Neuronal stem cell (in vitro differentiated cells): ENCODE measurements at regions not wholly inside any gene's neighbourhood (a gene's known extent, or its start where the extent isn't known, plus 50 kb on each side); places are given as distances from the start of the nearest gene placed in this dataset.

Source experiments
- DNase-seq: peaks from one replicate; pipeline ENCODE4 v3.0.0-alpha.2; 2013; ENCODE audit warnings: low spot score
- H2AFZ ChIP-seq: one replicate; pipeline ENCODE4 v1.6.1; 2013; ENCODE audit warnings: mild to moderate bottlenecking, low read length, inconsistent platforms
- H2AK5ac ChIP-seq: 2 replicates; pipeline ENCODE4 v1.6.1; 2013; ENCODE audit warnings: low read depth, mild to moderate bottlenecking, inconsistent platforms, low read length, moderate library complexity, mixed read lengths
- H2BK120ac ChIP-seq: 2 replicates; pipeline ENCODE4 v1.6.1; 2013; ENCODE audit warnings: low read depth, mild to moderate bottlenecking, inconsistent platforms, low read length, moderate library complexity, mixed read lengths
- H2BK12ac ChIP-seq: one replicate; pipeline ENCODE4 v1.6.1; 2013; ENCODE audit warnings: low read length, inconsistent platforms
- H2BK15ac ChIP-seq: 2 replicates; pipeline ENCODE4 v1.6.1; 2013; ENCODE audit warnings: mild to moderate bottlenecking, low read length, inconsistent platforms, mixed read lengths
- H2BK5ac ChIP-seq: one replicate; pipeline ENCODE4 v1.6.1; 2013; ENCODE audit warnings: inconsistent platforms, mild to moderate bottlenecking, low read length, moderate library complexity
- H3K14ac ChIP-seq: one replicate; pipeline ENCODE4 v1.6.1; 2013; ENCODE audit warnings: low read length, inconsistent platforms
- H3K18ac ChIP-seq: 2 replicates; pipeline ENCODE4 v1.6.1; 2013; ENCODE audit warnings: low read length, inconsistent platforms
- H3K23ac ChIP-seq: 2 replicates; pipeline ENCODE4 v1.6.1; 2013; ENCODE audit warnings: low read depth, mild to moderate bottlenecking, mixed read lengths, low read length, inconsistent platforms; ENCODE audit not compliant: poor library complexity
- H3K27ac ChIP-seq: replicated peaks from 3 replicates; pipeline ENCODE4 v1.5.1; 2013; ENCODE audit warnings: low read length, inconsistent platforms
- H3K27me3 ChIP-seq, 3 experiments: 2 replicates each; pipeline ENCODE4 v1.6.1; 2013; ENCODE audit warnings: low read length in 3 of 3, mild to moderate bottlenecking in 2 of 3, inconsistent platforms in 1 of 3, low read depth in 1 of 3, mixed read lengths in 1 of 3, moderate library complexity in 1 of 3; ENCODE audit not compliant: control insufficient read depth in 3 of 3, insufficient read depth in 3 of 3
- H3K36me3 ChIP-seq, 2 donors: replicated peaks in 1 of 2; 2 replicates each; pipeline ENCODE4 v1.6.1; 2013; ENCODE audit warnings: low read length in 2 of 2; ENCODE audit not compliant: control insufficient read depth in 2 of 2, insufficient read depth in 2 of 2
- H3K4ac ChIP-seq: 2 replicates; pipeline ENCODE4 v1.6.1; 2013; ENCODE audit warnings: inconsistent platforms, mild to moderate bottlenecking, low read length, moderate library complexity
- H3K4me1 ChIP-seq, 2 donors: 1 replicate in 1 of 2; 2 replicates in 1 of 2; pipeline ENCODE4 v1.6.1; 2013; ENCODE audit warnings: low read length in 2 of 2, low read depth in 1 of 2; ENCODE audit not compliant: control insufficient read depth in 2 of 2, insufficient read depth in 1 of 2
- H3K4me2 ChIP-seq: one replicate; pipeline ENCODE4 v1.6.1; 2013; ENCODE audit warnings: mild to moderate bottlenecking, low read length, inconsistent platforms; ENCODE audit not compliant: insufficient read depth, poor library complexity, severe bottlenecking
- H3K4me3 ChIP-seq, 2 donors: 2 replicates each; pipeline ENCODE4 v1.5.1; 2013; ENCODE audit warnings: low read length in 2 of 2, mild to moderate bottlenecking in 2 of 2, inconsistent platforms in 1 of 2, moderate library complexity in 1 of 2
- H3K79me1 ChIP-seq: one replicate; pipeline ENCODE4 v1.6.1; 2013; ENCODE audit warnings: low read depth, mild to moderate bottlenecking, inconsistent platforms, low read length, moderate library complexity
- H3K9ac ChIP-seq: one replicate; pipeline ENCODE4 v1.6.1; 2013; ENCODE audit warnings: mild to moderate bottlenecking, low read depth, low read length, inconsistent platforms; ENCODE audit not compliant: poor library complexity
- H3K9me3 ChIP-seq, 2 donors: replicated peaks in 1 of 2; 2 replicates each; pipeline versions ENCODE3 to v1.6.1; 2013; ENCODE audit warnings: low read length in 2 of 2, mild to moderate bottlenecking in 2 of 2, inconsistent platforms in 1 of 2, low read depth in 1 of 2, mixed read lengths in 1 of 2, moderate library complexity in 1 of 2; ENCODE audit not compliant: control insufficient read depth in 2 of 2, insufficient read depth in 1 of 2
- H4K8ac ChIP-seq: one replicate; pipeline ENCODE4 v1.6.1; 2013; ENCODE audit warnings: low read depth, mild to moderate bottlenecking, inconsistent platforms, low read length, moderate library complexity
- H4K91ac ChIP-seq: one replicate; pipeline ENCODE4 v1.6.1; 2013; ENCODE audit warnings: low read length, low read depth, mild to moderate bottlenecking, inconsistent platforms; ENCODE audit not compliant: poor library complexity
- WGBS, 2 donors: extraction: QIAGEN DNeasy Blood & Tissue Kit; methylation state at CpG; one replicate each; pipeline ENCODE4 v1.1.7; 2013; ENCODE audit warnings: missing lambda C conversion rate in 2 of 2, mixed read lengths in 1 of 2; ENCODE audit not compliant: insufficient read length in 2 of 2, insufficient replicate concordance in 1 of 2; ENCODE audit errors: extremely low coverage in 2 of 2; 5-methylcytosine and 5-hydroxymethylcytosine counted together

GRCh38 chr7:68364886-68365625 lies 1233.2 kb upstream of the AUTS2 start:
- no peak overlapping the region for H2AK5ac ChIP-seq
- no peak overlapping the region for H3K14ac ChIP-seq
- H3K4me1 ChIP-seq: no peaks in the 10 kb centered on the region
- no peak overlapping the region for H2AFZ ChIP-seq
- no peaks in the 10 kb centered on the region for H3K9me3 ChIP-seq
- H3K4me2 ChIP-seq: no peak overlapping the region
- H2BK5ac ChIP-seq: no peak overlapping the region
- DNase-seq: no peak
- H3K4me3 ChIP-seq: no peak overlapping the region
- no peak overlapping the region for H4K91ac ChIP-seq
- no peaks in the 10 kb centered on the region for H3K27me3 ChIP-seq
- H2BK15ac ChIP-seq: no peak overlapping the region
- no peak overlapping the region for H3K9ac ChIP-seq
- WGBS, 2 donors: no CpG with 5 or more reads among the region's 5 CpGs
- no peak overlapping the region for H3K4ac ChIP-seq
- no peak overlapping the region for H4K8ac ChIP-seq
- no peak overlapping the region for H3K27ac ChIP-seq
- no peak overlapping the region for H2BK120ac ChIP-seq
- H3K23ac ChIP-seq: no peak overlapping the region
- H3K79me1 ChIP-seq: no peaks in the 10 kb centered on the region
- no peaks in the 10 kb centered on the region for H3K36me3 ChIP-seq
- H2BK12ac ChIP-seq: no peak overlapping the region
- no peak overlapping the region for H3K18ac ChIP-seq

- no peak overlapping the region for H3K4me2 ChIP-seq
- no peak overlapping the region for H2BK120ac ChIP-seq
- H2BK15ac ChIP-seq: no peak overlapping the region
- DNase-seq: no peak
- H2BK12ac ChIP-seq: no peak overlapping the region
- no peaks in the 10 kb centered on the region for H3K4me1 ChIP-seq
- no peak overlapping the region for H4K8ac ChIP-seq
- H2AK5ac ChIP-seq: no peak overlapping the region
- H3K23ac ChIP-seq: no peak overlapping the region
- no CpG with 5 or more reads among the region's 7 CpGs for WGBS, 2 donors
- no peaks in the 10 kb centered on the region for H3K79me1 ChIP-seq
- H3K27ac ChIP-seq: no peak overlapping the region
- no peaks in the 10 kb centered on the region for H3K27me3 ChIP-seq
- no peak overlapping the region for H3K4me3 ChIP-seq
- no peak overlapping the region for H3K9ac ChIP-seq
- no peak overlapping the region for H4K91ac ChIP-seq
- H2BK5ac ChIP-seq: no peak overlapping the region
- no peak overlapping the region for H3K4ac ChIP-seq
- no peaks in the 10 kb centered on the region for H3K36me3 ChIP-seq
- no peak overlapping the region for H2AFZ ChIP-seq
- H3K14ac ChIP-seq: no peak overlapping the region
- H3K18ac ChIP-seq: no peak overlapping the region
- no peaks in the 10 kb centered on the region for H3K9me3 ChIP-seq
These were observed 1226.3 kb upstream of the AUTS2 start for GRCh38 chr7:68371985-68372384.

- Histone ChIP-seq H3K18ac (no peak overlapping the region), H3K4me1 (no peaks in the 10 kb centered on the region), H3K23ac (no peak overlapping the region), H2BK5ac (no peak overlapping the region), H4K91ac (no peak overlapping the region), H3K14ac (no peak overlapping the region), H3K4me2 (no peak overlapping the region), H2AFZ (no peak overlapping the region), H3K27ac (no peak overlapping the region), H3K79me1 (no peaks in the 10 kb centered on the region), H3K4me3 (no peak overlapping the region), H2BK15ac (no peak overlapping the region), H3K9me3 (no peaks in the 10 kb centered on the region), H2AK5ac (no peak overlapping the region), H3K36me3 (no peaks in the 10 kb centered on the region), H3K27me3 (no peaks in the 10 kb centered on the region), H2BK120ac (no peak overlapping the region), H4K8ac (no peak overlapping the region), H2BK12ac (no peak overlapping the region), H3K9ac (no peak overlapping the region), H3K4ac (no peak overlapping the region)
- no CpG with 5 or more reads among the region's 2 CpGs for WGBS, 2 donors
- DNase-seq: no peak
These were observed 1222.1 kb upstream of the AUTS2 start for GRCh38 chr7:68376131-68376661.

- WGBS, 2 donors: no CpG with 5 or more reads among the region's 2 CpGs
- H2AK5ac ChIP-seq: no peak overlapping the region
- no peak overlapping the region for H3K4me3 ChIP-seq
- no peak overlapping the region for H2BK15ac ChIP-seq
- no peak overlapping the region for H4K8ac ChIP-seq
- no peak overlapping the region for H3K14ac ChIP-seq
- no peak overlapping the region for H3K27ac ChIP-seq
- H3K9ac ChIP-seq: no peak overlapping the region
- no peaks in the 10 kb centered on the region for H3K9me3 ChIP-seq
- H3K27me3 ChIP-seq: no peaks in the 10 kb centered on the region
- no peak overlapping the region for H2AFZ ChIP-seq
- H4K91ac ChIP-seq: no peak overlapping the region
- no peak overlapping the region for H2BK12ac ChIP-seq
- no peak overlapping the region for H2BK5ac ChIP-seq
- no peak overlapping the region for H3K18ac ChIP-seq
- no peaks in the 10 kb centered on the region for H3K79me1 ChIP-seq
- no peak overlapping the region for H2BK120ac ChIP-seq
- H3K4me1 ChIP-seq: no peaks in the 10 kb centered on the region
- DNase-seq: no peak
- H3K23ac ChIP-seq: no peak overlapping the region
- H3K4me2 ChIP-seq: no peak overlapping the region
- H3K4ac ChIP-seq: no peak overlapping the region
- no peaks in the 10 kb centered on the region for H3K36me3 ChIP-seq
These were observed 1216.5 kb upstream of the AUTS2 start for GRCh38 chr7:68381731-68382130.
